Mammary epithelial cell (primary cell): ENCODE measurements at regions not wholly inside any gene's neighbourhood (a gene's known extent, or its start where the extent isn't known, plus 50 kb on each side); places are given as distances from the start of the nearest gene placed in this dataset.

Source experiments
- EZH2 ChIP-seq: IDR thresholded peaks from 2 replicates; pipeline ENCODE4 v1.6.1; 2012; ENCODE audit warnings: low read length, inconsistent platforms, borderline replicate concordance
- TF ChIP-seq, protein P1 (sequence below), 2 donors: IDR thresholded peaks in 1 of 2; conservative IDR thresholded peaks in 1 of 2; 2 replicates each; pipeline ENCODE4 v1.5.1; 2011 to 2012; ENCODE audit warnings: inconsistent platforms in 2 of 2, low read length in 2 of 2, mild to moderate bottlenecking in 2 of 2, control low read depth in 1 of 2, low read depth in 1 of 2; ENCODE audit not compliant: insufficient read depth in 1 of 2; ENCODE audit errors: extremely low read depth in 1 of 2

DNA sequence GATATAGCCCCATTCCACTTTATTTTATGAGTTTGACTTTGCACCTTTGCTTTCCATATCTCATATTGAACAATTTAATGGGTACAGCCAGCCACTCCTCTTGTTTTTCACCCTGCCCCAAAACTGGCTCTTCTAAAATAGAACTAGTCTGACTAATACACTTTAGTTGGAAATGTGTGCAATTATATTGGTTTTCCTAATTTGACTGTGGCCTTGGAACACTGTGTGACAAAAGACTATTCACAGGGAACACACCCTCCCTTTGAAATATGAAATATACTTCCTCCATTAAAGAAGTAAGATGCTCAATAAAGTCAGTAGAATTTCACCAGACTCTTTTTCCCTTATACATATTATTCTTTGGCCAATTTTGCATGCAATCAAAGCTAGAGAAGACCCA lies 218.6 kb upstream of the DCN start:
- TF ChIP-seq, protein P1, sequence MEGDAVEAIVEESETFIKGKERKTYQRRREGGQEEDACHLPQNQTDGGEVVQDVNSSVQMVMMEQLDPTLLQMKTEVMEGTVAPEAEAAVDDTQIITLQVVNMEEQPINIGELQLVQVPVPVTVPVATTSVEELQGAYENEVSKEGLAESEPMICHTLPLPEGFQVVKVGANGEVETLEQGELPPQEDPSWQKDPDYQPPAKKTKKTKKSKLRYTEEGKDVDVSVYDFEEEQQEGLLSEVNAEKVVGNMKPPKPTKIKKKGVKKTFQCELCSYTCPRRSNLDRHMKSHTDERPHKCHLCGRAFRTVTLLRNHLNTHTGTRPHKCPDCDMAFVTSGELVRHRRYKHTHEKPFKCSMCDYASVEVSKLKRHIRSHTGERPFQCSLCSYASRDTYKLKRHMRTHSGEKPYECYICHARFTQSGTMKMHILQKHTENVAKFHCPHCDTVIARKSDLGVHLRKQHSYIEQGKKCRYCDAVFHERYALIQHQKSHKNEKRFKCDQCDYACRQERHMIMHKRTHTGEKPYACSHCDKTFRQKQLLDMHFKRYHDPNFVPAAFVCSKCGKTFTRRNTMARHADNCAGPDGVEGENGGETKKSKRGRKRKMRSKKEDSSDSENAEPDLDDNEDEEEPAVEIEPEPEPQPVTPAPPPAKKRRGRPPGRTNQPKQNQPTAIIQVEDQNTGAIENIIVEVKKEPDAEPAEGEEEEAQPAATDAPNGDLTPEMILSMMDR (conservative IDR thresholded peaks at IDR 0.05 in 1 of 2, IDR thresholded peaks at IDR 0.05 in 1 of 2; ENCODE audit: extremely low read depth in 1 of 2, insufficient read depth in 1 of 2, low read depth in 1 of 2, low read length in 2 of 2) = no peak
- no peak for TF ChIP-seq EZH2
